HS-5 (cell line): ENCODE measurements at regions not wholly inside any gene's neighbourhood (a gene's known extent, or its start where the extent isn't known, plus 50 kb on each side); places are given as distances from the start of the nearest gene placed in this dataset.
"Not testable (repeated sequence)": the region's sequence is repeated elsewhere in the genome, so short reads cannot be mapped to it uniquely, and the experiment has no call there.

Experiments used
- DNase-seq: peaks from one replicate; pipeline ENCODE4 v3.0.0-alpha.2; 2012; ENCODE audit warnings: low read depth

DNA sequence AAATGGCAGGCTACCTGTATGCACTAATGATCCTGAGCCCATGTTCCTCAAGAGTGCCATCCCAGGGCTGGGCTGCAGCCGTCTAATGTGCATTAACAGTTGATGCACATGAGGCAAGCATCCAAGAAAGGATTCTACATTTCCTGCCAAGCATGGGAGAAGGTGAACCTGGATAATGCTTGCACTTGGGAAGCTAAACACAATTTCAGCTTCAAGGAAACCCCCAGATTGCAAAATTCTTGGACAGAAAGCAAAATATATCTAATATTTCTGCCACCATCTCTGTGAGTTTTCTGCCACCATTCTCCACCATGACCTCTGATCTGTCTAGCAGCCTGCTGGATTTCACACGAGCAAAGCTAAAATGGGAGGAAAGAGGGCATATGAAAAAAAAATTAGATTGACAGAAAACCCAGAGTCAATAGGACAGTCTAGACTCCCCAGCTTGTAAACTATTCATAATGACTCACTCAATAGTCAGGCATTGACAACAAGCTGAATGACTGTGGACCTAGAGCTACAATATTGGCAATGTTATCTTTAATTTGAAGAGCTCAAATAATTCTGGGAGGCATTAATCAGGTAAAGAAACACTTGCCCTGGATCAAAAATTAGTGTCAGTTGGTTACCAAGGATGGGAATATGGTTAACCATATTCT lies 91.9 kb upstream of the BCL2L14 start:
- DNase-seq: peak; percentile 40

DNA sequence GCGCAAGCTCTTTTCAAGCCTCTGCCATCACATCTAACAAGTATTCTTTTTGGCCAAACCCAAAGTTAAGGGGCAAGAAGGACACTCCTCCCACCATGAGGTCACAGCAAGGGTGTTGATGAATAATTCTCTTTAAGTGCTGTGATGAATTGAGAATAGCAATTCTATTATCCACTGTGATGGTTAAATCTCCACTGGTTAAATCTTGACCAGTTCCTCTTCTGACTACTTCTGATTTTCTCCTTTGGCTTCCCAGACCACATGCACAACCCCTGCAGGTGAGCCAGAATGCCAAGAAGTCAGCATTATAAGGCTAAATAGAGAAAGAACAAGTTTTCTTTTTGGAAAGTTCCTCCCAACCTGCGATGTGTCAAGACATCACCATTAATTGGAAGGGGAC lies 90.6 kb upstream of the BCL2L14 start:
- DNase-seq: no peak

DNA sequence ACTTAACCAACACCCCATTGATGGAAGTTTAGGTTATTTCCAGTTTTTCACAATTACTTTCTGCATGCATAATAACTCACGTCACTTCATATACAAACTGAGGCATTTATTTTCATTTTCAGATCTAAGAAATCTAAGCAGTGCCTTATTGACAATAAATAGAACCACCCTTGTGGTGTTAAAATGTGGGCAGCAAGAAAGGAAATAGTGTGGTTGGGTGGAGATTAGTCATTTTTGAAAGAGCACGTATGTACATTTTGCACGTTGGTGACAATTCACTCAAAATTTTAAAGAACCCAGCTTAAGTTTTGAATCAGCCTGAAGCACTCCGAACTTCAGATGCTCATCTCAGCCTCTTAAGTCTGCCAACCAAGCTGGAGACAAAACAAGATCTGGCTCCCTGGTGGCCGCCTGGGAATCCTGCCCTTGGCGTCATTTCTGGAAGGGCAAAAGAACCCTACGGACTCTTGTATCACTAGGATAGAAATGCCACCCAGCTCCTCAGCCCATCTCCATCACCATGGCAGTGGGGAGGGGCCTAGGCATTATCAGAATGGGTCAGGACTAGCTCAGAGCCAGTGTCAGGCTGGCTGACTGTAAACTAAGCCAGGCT lies 89.5 kb upstream of the BCL2L14 start:
- peak; percentile 72 for DNase-seq

- no peak for DNase-seq
Observed at GRCh38 chr12:11984417-11984816, 86.3 kb upstream of the BCL2L14 start.

DNA sequence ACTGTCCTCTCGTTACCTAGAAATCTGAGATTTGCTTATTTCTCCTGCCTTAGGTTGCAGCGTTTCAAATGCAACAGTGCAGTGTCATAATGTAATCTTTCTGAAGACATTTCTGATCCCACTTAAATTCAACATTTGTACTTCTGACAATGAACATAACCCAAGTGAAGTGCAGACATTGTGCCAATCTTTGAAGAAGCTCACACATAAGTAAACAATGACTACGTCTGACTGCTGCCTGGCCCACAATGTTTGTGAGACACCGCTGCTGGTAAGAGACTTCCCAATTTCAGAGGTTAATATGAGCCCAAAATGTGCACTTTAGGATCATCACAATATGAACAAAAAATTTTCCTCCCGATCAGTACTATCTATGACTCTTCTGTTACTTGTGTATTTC lies 84.6 kb upstream of the BCL2L14 start:
- DNase-seq: no peak

DNA sequence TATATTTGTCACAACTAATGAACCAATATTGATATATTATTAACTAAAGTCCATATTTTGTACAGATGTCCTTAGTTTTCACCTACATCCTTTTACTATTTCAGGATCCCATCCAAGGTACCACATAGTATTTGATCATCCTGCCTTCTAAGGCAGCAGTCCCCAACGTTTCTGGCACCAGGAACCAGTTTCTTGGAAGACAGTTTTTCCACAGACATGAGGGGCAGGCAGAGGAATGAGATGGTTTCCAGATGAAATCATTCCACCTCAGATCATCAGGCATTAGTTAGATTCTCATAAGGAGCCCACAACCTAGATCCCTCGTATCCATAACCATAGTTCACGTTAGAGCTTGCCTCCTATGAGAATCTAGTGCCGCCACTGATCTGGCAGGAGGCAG lies 82.8 kb upstream of the BCL2L14 start:
- no peak for DNase-seq

GRCh38 chr12:11991604-11992003 lies 79.1 kb upstream of the BCL2L14 start:
- no peak for DNase-seq

DNA sequence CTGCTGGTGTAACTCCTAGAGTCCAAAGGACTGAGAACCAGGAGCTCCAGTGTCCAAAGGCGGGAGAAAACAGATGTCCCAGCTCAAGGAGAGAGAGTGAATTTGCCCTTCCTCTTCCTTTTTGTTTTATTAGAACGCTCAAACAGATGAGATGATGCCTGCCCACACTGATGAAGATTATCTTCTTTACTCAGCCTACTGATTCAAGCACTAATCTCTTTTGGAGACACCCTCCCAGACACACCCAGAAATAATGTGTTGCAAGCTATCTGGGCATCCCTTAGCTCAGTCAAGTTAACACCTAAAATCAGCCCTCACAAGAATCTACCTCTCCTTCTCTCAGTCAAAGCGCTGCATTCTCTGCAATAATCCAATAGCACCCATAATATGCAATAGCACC lies 78.2 kb upstream of the BCL2L14 start:
- no peak for DNase-seq

- DNase-seq: not testable (repeated sequence)
Observed at GRCh38 chr12:11998307-11998943, 72.3 kb upstream of the BCL2L14 start.

GRCh38 chr12:11998944-11999315 lies 71.8 kb upstream of the BCL2L14 start:
- DNase-seq: no peak

GRCh38 chr12:12003609-12004008 lies 67.1 kb upstream of the BCL2L14 start:
- no peak for DNase-seq

- no peak for DNase-seq
Observed at GRCh38 chr12:12004524-12004923, 66.2 kb upstream of the BCL2L14 start.

- DNase-seq: no peak
Observed at GRCh38 chr12:12007001-12007712, 63.6 kb upstream of the BCL2L14 start.

- no peak for DNase-seq
Observed at GRCh38 chr12:12007713-12008231, 63.0 kb upstream of the BCL2L14 start.

GRCh38 chr12:12008232-12008850 lies 62.4 kb upstream of the BCL2L14 start:
- no peak for DNase-seq

- no peak for DNase-seq
Observed at GRCh38 chr12:12008931-12009611, 61.7 kb upstream of the BCL2L14 start.

DNA sequence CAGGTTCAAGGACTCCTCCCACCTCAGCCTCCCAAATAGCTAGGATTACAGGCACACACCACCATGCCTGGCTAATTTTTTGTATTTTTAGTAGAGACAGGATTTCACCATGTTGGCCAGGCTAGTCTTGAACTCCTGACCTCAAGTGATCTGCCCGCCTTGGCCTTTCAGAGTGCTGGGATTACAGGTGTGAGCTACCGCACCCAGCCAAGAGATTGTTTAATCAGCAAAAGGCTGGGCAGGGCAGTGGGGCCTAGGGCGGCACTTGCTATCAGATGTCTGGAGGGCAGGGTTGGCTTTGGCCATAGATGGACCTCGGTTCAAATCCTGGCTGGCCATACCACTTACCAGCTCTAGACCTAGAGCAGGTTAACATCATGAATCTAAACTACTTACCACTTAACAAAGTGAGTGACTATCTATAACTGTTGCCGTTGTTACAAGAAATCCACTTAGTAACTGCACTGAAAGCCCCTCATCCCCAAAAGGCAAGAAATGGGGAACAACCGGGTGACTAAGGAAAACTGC lies 60.9 kb upstream of the BCL2L14 start:
- not testable (repeated sequence) for DNase-seq

GRCh38 chr12:12010277-12011039 lies 60.3 kb upstream of the BCL2L14 start:
- no peak for DNase-seq

- DNase-seq: no peak
Observed at GRCh38 chr12:12011880-12012260, 58.9 kb upstream of the BCL2L14 start.

DNA sequence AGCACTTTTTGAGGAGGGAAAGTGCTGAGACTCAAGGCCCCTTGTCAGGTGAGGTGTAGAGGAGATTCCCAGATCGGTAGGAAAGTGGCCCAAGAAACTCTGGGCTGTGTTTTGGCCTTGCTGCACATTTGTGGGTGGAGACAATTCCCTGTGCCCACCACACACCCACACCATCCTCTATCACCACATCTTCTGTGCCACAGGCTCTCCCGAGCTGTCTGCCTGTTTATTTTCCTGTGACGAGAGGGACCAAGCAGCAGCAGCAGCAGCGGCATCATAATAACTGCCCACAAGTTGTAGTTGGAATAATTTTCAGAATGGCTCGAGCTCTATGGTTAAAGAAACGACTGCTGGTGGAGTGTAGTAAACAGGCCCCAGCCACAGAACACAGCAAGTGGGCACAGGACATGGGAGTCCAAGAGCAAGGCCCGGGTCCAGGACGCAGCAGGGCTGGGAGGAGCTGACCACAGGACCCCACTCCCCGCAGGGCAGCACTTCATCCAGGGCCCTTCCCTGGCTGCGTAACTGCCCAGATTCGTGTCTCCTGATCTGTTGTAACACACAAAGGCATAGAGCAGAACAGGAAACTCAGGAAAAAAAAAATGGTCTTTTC lies 55.6 kb upstream of the BCL2L14 start:
- DNase-seq: no peak
